Stomach (tissue), 4 donors: ENCODE measurements at regions not wholly inside any gene's neighbourhood (a gene's known extent, or its start where the extent isn't known, plus 50 kb on each side); places are given as distances from the start of the nearest gene placed in this dataset.

Experiments
- POLR2A ChIP-seq, 4 donors: fragments of 450-650 bp; IDR thresholded peaks; one replicate each; pipeline ENCODE4 v1.6.1; 2016; ENCODE audit warnings: antibody characterized with exemption in 4 of 4, control low read depth in 2 of 4, mild to moderate bottlenecking in 1 of 4, moderate library complexity in 1 of 4
- TF ChIP-seq, protein P1 (sequence below), 7 experiments: fragments of 450-650 bp in 4 of 7; fragments of 200-600 bp in 3 of 7; sonication (generic) in 3 of 7; IDR thresholded peaks; one replicate each; pipeline ENCODE4 v1.5.1; 2016 to 2019; ENCODE audit warnings: antibody characterized with exemption in 7 of 7, control low read depth in 2 of 7, mild to moderate bottlenecking in 1 of 7

DNA sequence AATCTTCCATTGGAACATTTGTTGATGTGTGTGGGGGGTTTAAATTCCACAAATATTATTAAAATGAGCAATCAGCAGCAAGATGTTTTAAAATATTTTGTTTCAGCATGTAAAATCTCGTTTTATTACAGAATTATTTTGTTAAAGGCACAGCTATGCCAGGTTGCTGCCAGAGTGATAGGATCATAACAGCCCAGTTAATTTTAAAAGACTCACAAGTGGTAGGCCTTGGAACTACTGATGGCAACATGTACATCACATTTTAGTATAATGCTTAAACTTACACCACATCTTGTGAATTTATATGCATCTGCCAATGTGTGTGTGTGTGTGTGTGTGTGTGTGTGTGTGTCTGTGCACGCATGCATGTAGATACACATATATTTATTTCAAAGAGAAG lies 97.8 kb upstream of the SPRY1 start:
- TF ChIP-seq, protein P1, sequence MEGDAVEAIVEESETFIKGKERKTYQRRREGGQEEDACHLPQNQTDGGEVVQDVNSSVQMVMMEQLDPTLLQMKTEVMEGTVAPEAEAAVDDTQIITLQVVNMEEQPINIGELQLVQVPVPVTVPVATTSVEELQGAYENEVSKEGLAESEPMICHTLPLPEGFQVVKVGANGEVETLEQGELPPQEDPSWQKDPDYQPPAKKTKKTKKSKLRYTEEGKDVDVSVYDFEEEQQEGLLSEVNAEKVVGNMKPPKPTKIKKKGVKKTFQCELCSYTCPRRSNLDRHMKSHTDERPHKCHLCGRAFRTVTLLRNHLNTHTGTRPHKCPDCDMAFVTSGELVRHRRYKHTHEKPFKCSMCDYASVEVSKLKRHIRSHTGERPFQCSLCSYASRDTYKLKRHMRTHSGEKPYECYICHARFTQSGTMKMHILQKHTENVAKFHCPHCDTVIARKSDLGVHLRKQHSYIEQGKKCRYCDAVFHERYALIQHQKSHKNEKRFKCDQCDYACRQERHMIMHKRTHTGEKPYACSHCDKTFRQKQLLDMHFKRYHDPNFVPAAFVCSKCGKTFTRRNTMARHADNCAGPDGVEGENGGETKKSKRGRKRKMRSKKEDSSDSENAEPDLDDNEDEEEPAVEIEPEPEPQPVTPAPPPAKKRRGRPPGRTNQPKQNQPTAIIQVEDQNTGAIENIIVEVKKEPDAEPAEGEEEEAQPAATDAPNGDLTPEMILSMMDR (IDR thresholded peaks at IDR 0.05) = no peak
- TF ChIP-seq POLR2A (IDR thresholded peaks at IDR 0.05) = no peak
